ENCODE measurements at regions not wholly inside any gene's neighbourhood (a gene's known extent, or its start where the extent isn't known, plus 50 kb on each side); places are given as distances from the start of the nearest gene placed in this dataset.

GRCh38 chr4:173696011-173696410 is 166.0 kb upstream of the HAND2 start:
- H3K9ac ChIP-seq = no peak overlapping the region
- H3K4me1 ChIP-seq = no peaks in the 10 kb centered on the region
- TF ChIP-seq Cebpa-rat (IDR thresholded peaks at IDR 0.05) = no peak
- H4K20me1 ChIP-seq = no peaks in the 10 kb centered on the region
- H3K4me2 ChIP-seq = no peak overlapping the region
- no peaks in the 10 kb centered on the region for H3K36me3 ChIP-seq
- no peak overlapping the region for H3K4me3 ChIP-seq
- H3K27ac ChIP-seq = no peak overlapping the region
- no peaks in the 10 kb centered on the region for H3K27me3 ChIP-seq
- no peaks in the 10 kb centered on the region for H3K9me3 ChIP-seq

- TF ChIP-seq Cebpa-rat (IDR thresholded peaks at IDR 0.05) = no peak
- Histone ChIP-seq H3K4me1 (no peaks in the 10 kb centered on the region), H4K20me1 (no peaks in the 10 kb centered on the region), H3K9ac (no peak overlapping the region), H3K27ac (no peak overlapping the region), H3K4me2 (no peak overlapping the region), H3K36me3 (no peaks in the 10 kb centered on the region), H3K27me3 (no peaks in the 10 kb centered on the region), H3K9me3 (no peaks in the 10 kb centered on the region), H3K4me3 (no peak overlapping the region)
These were observed 155.8 kb upstream of the HAND2 start for GRCh38 chr4:173685831-173686210.

- Histone ChIP-seq H3K27ac (no peak overlapping the region), H3K36me3 (no peaks in the 10 kb centered on the region), H3K9ac (no peak overlapping the region), H3K4me2 (no peak overlapping the region), H3K4me3 (no peak overlapping the region), H3K9me3 (no peaks in the 10 kb centered on the region), H4K20me1 (no peaks in the 10 kb centered on the region), H3K27me3 (no peaks in the 10 kb centered on the region), H3K4me1 (no peaks in the 10 kb centered on the region)
- no peak for TF ChIP-seq Cebpa-rat (IDR thresholded peaks at IDR 0.05)
These were observed 155.3 kb upstream of the HAND2 start for GRCh38 chr4:173685165-173685830.

- Histone ChIP-seq H3K36me3 (no peaks in the 10 kb centered on the region), H3K4me3 (no peak overlapping the region), H3K27ac (no peak overlapping the region), H3K27me3 (no peaks in the 10 kb centered on the region), H3K4me1 (no peaks in the 10 kb centered on the region), H3K9me3 (no peaks in the 10 kb centered on the region), H4K20me1 (no peaks in the 10 kb centered on the region), H3K9ac (no peak overlapping the region), H3K4me2 (no peak overlapping the region)
- no peak for TF ChIP-seq Cebpa-rat (IDR thresholded peaks at IDR 0.05)
These were observed 154.2 kb upstream of the HAND2 start for GRCh38 chr4:173684223-173684622.

- Histone ChIP-seq H3K4me2 (no peak overlapping the region), H4K20me1 (no peaks in the 10 kb centered on the region), H3K27me3 (no peaks in the 10 kb centered on the region), H3K4me1 (no peaks in the 10 kb centered on the region), H3K4me3 (no peak overlapping the region), H3K36me3 (no peaks in the 10 kb centered on the region), H3K9me3 (no peaks in the 10 kb centered on the region), H3K27ac (no peak overlapping the region), H3K9ac (no peak overlapping the region)
- no peak for TF ChIP-seq Cebpa-rat (IDR thresholded peaks at IDR 0.05)
These were observed 152.6 kb upstream of the HAND2 start for GRCh38 chr4:173682609-173683008.

GRCh38 chr4:173680278-173680677 is 150.2 kb upstream of the HAND2 start:
- no peaks in the 10 kb centered on the region for H4K20me1 ChIP-seq
- H3K9ac ChIP-seq = no peak overlapping the region
- no peaks in the 10 kb centered on the region for H3K27me3 ChIP-seq
- H3K4me3 ChIP-seq = no peak overlapping the region
- no peak overlapping the region for H3K4me2 ChIP-seq
- no peaks in the 10 kb centered on the region for H3K9me3 ChIP-seq
- H3K36me3 ChIP-seq = no peaks in the 10 kb centered on the region
- H3K4me1 ChIP-seq = no peaks in the 10 kb centered on the region
- TF ChIP-seq Cebpa-rat (IDR thresholded peaks at IDR 0.05) = no peak
- no peak overlapping the region for H3K27ac ChIP-seq

GRCh38 chr4:173675446-173675845 is 145.4 kb upstream of the HAND2 start:
- Histone ChIP-seq H4K20me1 (no peaks in the 10 kb centered on the region), H3K4me2 (no peak overlapping the region), H3K4me3 (no peak overlapping the region), H3K9me3 (no peaks in the 10 kb centered on the region), H3K27me3 (no peaks in the 10 kb centered on the region), H3K9ac (no peak overlapping the region), H3K36me3 (no peaks in the 10 kb centered on the region), H3K27ac (no peak overlapping the region), H3K4me1 (no peaks in the 10 kb centered on the region)
- no peak for TF ChIP-seq Cebpa-rat (IDR thresholded peaks at IDR 0.05)

- H3K9me3 ChIP-seq = no peaks in the 10 kb centered on the region
- no peak overlapping the region for H3K27ac ChIP-seq
- no peak overlapping the region for H3K9ac ChIP-seq
- no peaks in the 10 kb centered on the region for H4K20me1 ChIP-seq
- TF ChIP-seq Cebpa-rat (IDR thresholded peaks at IDR 0.05) = no peak
- H3K4me3 ChIP-seq = no peak overlapping the region
- no peak overlapping the region for H3K4me2 ChIP-seq
- no peaks in the 10 kb centered on the region for H3K4me1 ChIP-seq
- no peaks in the 10 kb centered on the region for H3K27me3 ChIP-seq
- no peaks in the 10 kb centered on the region for H3K36me3 ChIP-seq
These were observed 139.6 kb upstream of the HAND2 start for GRCh38 chr4:173669460-173670179.

- TF ChIP-seq Cebpa-rat (IDR thresholded peaks at IDR 0.05) = no peak
These were observed 131.0 kb upstream of the HAND2 start for GRCh38 chr4:173661001-173661400.

GRCh38 chr4:173656898-173657297 is 126.9 kb upstream of the HAND2 start:
- no peak overlapping the region for H3K9ac ChIP-seq
- no peaks in the 10 kb centered on the region for H4K20me1 ChIP-seq
- H3K36me3 ChIP-seq = no peaks in the 10 kb centered on the region
- no peaks in the 10 kb centered on the region for H3K4me1 ChIP-seq
- no peaks in the 10 kb centered on the region for H3K9me3 ChIP-seq
- no peak overlapping the region for H3K4me2 ChIP-seq
- H3K27me3 ChIP-seq = no peaks in the 10 kb centered on the region
- TF ChIP-seq Cebpa-rat (IDR thresholded peaks at IDR 0.05) = no peak
- H3K4me3 ChIP-seq = no peak overlapping the region
- H3K27ac ChIP-seq = no peak overlapping the region

More at GRCh38 chr4:173661001-173661400, 131.0 kb upstream of the HAND2 start:
- H3K4me3 ChIP-seq = no peak overlapping the region
- H3K27me3 ChIP-seq = no peaks in the 10 kb centered on the region
- H3K4me1 ChIP-seq = no peaks in the 10 kb centered on the region
- no peak overlapping the region for H3K27ac ChIP-seq
- no peaks in the 10 kb centered on the region for H4K20me1 ChIP-seq
- no peak overlapping the region for H3K4me2 ChIP-seq
- H3K9ac ChIP-seq = no peak overlapping the region
- no peaks in the 10 kb centered on the region for H3K36me3 ChIP-seq
- H3K9me3 ChIP-seq = 0 out of 2 replicates have a peak, but pooled peaks cover 5% of the 10 kb centered on the region

Data from BLaER1 (cell line).